Breast epithelium (tissue), 3 donors: ENCODE measurements at regions not wholly inside any gene's neighbourhood (a gene's known extent, or its start where the extent isn't known, plus 50 kb on each side); places are given as distances from the start of the nearest gene placed in this dataset.

Experiments used
- POLR2A ChIP-seq: fragments of 450-650 bp; IDR thresholded peaks from one replicate; pipeline ENCODE4 v1.6.1; 2016; ENCODE audit warnings: antibody characterized with exemption, mild to moderate bottlenecking, moderate library complexity
- TF ChIP-seq, protein P1 (sequence below), 3 donors: fragments of 450-650 bp; IDR thresholded peaks; one replicate each; pipeline ENCODE4 v1.5.1; 2016 to 2017; ENCODE audit warnings: antibody characterized with exemption in 3 of 3, mild to moderate bottlenecking in 3 of 3, moderate library complexity in 3 of 3

DNA sequence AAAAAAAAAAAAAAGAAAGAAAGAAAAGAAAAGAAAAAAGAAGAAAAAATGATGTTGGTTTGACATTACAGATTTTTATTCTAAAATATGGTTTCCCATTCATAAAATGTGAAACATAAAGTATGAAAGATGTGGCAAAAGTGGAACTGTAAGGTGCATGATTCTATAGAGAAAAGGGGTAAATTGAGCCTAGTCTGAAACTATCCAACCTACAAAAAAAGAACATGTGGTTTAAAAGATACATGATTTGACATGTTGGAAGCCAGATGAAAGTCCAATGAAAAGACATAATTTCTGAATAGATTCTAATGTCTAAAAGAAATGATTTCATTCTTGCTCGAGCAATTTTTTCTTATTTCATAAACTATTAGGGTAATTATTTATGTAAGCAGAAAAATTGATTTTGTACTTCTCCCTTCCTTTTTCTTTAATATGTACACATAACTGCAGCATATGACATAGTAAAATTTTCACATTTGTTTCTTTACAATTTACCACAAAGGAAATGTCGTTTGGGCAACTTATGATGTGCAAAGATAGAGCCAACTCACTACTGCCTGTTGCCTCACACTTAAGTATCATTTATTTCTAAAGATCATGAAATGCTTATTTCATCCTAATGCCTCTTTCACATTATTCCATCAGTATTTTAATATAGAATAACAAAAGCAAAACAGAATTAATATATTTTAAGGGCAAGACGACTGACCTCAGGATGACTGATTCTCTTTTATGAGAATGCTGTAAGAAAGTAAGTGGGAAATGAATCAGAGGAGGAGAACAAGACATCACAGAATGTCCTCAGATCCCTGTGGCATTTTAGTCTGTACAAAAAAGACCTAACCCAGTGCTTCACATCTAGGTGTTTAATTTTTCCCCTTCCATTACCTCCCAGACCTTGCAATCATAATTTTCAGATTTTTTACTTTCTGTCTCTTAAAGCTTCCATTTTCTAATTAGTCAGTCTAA, 165.8 kb upstream of the HMCN1 start:
- no peak for TF ChIP-seq POLR2A
- TF ChIP-seq, protein P1, sequence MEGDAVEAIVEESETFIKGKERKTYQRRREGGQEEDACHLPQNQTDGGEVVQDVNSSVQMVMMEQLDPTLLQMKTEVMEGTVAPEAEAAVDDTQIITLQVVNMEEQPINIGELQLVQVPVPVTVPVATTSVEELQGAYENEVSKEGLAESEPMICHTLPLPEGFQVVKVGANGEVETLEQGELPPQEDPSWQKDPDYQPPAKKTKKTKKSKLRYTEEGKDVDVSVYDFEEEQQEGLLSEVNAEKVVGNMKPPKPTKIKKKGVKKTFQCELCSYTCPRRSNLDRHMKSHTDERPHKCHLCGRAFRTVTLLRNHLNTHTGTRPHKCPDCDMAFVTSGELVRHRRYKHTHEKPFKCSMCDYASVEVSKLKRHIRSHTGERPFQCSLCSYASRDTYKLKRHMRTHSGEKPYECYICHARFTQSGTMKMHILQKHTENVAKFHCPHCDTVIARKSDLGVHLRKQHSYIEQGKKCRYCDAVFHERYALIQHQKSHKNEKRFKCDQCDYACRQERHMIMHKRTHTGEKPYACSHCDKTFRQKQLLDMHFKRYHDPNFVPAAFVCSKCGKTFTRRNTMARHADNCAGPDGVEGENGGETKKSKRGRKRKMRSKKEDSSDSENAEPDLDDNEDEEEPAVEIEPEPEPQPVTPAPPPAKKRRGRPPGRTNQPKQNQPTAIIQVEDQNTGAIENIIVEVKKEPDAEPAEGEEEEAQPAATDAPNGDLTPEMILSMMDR (IDR thresholded peaks at IDR 0.05), result no peak
